Vagina (tissue), 2 donors: ENCODE measurements at regions not wholly inside any gene's neighbourhood (a gene's known extent, or its start where the extent isn't known, plus 50 kb on each side); places are given as distances from the start of the nearest gene placed in this dataset.

Source experiments
- DNase-seq, 2 donors: peaks; one replicate each; pipeline ENCODE4 v3.0.0-alpha.2; 2017; ENCODE audit errors: extremely low spot score in 2 of 2
- H3K27ac ChIP-seq: fragments of 200-600 bp; sonication (generic); one replicate; pipeline ENCODE4 v1.5.1; 2019
- H3K27me3 ChIP-seq: fragments of 200-600 bp; sonication (generic); one replicate; pipeline ENCODE4 v1.5.1; 2019
- H3K36me3 ChIP-seq, 2 donors: fragments of 200-600 bp; sonication (generic); one replicate each; pipeline ENCODE4 v1.5.1; 2017 to 2019
- H3K4me1 ChIP-seq: fragments of 200-600 bp; sonication (generic); one replicate; pipeline ENCODE4 v1.5.1; 2019
- H3K4me3 ChIP-seq, 2 donors: fragments of 200-600 bp; sonication (generic); 1 replicate in 1 of 2; 2 replicates in 1 of 2; pipeline ENCODE4 v1.5.1; 2016 to 2019
- H3K9me3 ChIP-seq: fragments of 200-600 bp; sonication (generic); one replicate; pipeline ENCODE4 v1.5.1; 2019
- CTCF ChIP-seq, 3 experiments: fragments of 450-650 bp in 2 of 3; fragments of 200-600 bp in 1 of 3; sonication (generic) in 1 of 3; IDR thresholded peaks; one replicate each; pipeline ENCODE4 v1.5.1; 2017 to 2019; ENCODE audit warnings: antibody characterized with exemption in 3 of 3, mild to moderate bottlenecking in 2 of 3, moderate library complexity in 2 of 3
- POLR2A ChIP-seq, 2 donors: fragments of 450-650 bp; IDR thresholded peaks; one replicate each; pipeline ENCODE4 v1.6.1; 2017; ENCODE audit warnings: antibody characterized with exemption in 2 of 2, mild to moderate bottlenecking in 2 of 2, moderate library complexity in 2 of 2
- POLR2AphosphoS5 ChIP-seq, 2 donors: sonication (generic); formaldehyde crosslinking; IDR thresholded peaks; one replicate each; pipeline ENCODE4 v1.9.0; 2017; ENCODE audit warnings: antibody characterized with exemption in 2 of 2, mild to moderate bottlenecking in 2 of 2, low read depth in 1 of 2; ENCODE audit not compliant: insufficient read depth in 1 of 2
- intact Hi-C: fragments of 100-400 bp; cut with DNase I; formaldehyde crosslinking; loops from one replicate; pipeline ENCODE4 v1.15.1; 2023

GRCh38 chr1:55456971-55457370 lies 241.8 kb upstream of the USP24 start:
- H3K27ac ChIP-seq: no peak overlapping the region
- no peaks in the 10 kb centered on the region for H3K27me3 ChIP-seq
- intact Hi-C loops: no loop called here
- H3K36me3 ChIP-seq: no peaks in the 10 kb centered on the region
- no peaks in the 10 kb centered on the region for H3K9me3 ChIP-seq
- H3K4me1 ChIP-seq: no peaks in the 10 kb centered on the region
- TF ChIP-seq POLR2A (IDR thresholded peaks at IDR 0.05) (no peak), POLR2AphosphoS5 (IDR thresholded peaks at IDR 0.05; ENCODE audit: insufficient read depth in 1 of 2, low read depth in 1 of 2) (no peak), CTCF (IDR thresholded peaks at IDR 0.05) (no peak)
- no peak for DNase-seq
- no peak overlapping the region for H3K4me3 ChIP-seq

GRCh38 chr1:55448261-55448660 lies 233.1 kb upstream of the USP24 start:
- Histone ChIP-seq H3K27me3 (no peaks in the 10 kb centered on the region), H3K4me3 (no peak overlapping the region), H3K27ac (no peak overlapping the region), H3K9me3 (no peaks in the 10 kb centered on the region), H3K4me1 (peaks cover 6% of the 10 kb centered on the region), H3K36me3 (no peaks in the 10 kb centered on the region)
- intact Hi-C loops: no loop called here
- DNase-seq: no peak
- TF ChIP-seq POLR2A (IDR thresholded peaks at IDR 0.05) (no peak), CTCF (IDR thresholded peaks at IDR 0.05) (no peak), POLR2AphosphoS5 (IDR thresholded peaks at IDR 0.05; ENCODE audit: insufficient read depth in 1 of 2, low read depth in 1 of 2) (no peak)

GRCh38 chr1:55447488-55447887 lies 232.3 kb upstream of the USP24 start:
- H3K27ac ChIP-seq: no peak overlapping the region
- intact Hi-C loops: no loop called here
- no peaks in the 10 kb centered on the region for H3K9me3 ChIP-seq
- H3K36me3 ChIP-seq: no peaks in the 10 kb centered on the region
- TF ChIP-seq CTCF (IDR thresholded peaks at IDR 0.05): no peak
- no peak for TF ChIP-seq POLR2A (IDR thresholded peaks at IDR 0.05)
- TF ChIP-seq POLR2AphosphoS5 (IDR thresholded peaks at IDR 0.05; ENCODE audit: insufficient read depth in 1 of 2, low read depth in 1 of 2): no peak
- DNase-seq: no peak
- H3K4me1 ChIP-seq: peaks cover 6% of the 10 kb centered on the region
- no peak overlapping the region for H3K4me3 ChIP-seq
- H3K27me3 ChIP-seq: no peaks in the 10 kb centered on the region

GRCh38 chr1:55446351-55446750 lies 231.2 kb upstream of the USP24 start:
- H3K36me3 ChIP-seq: no peaks in the 10 kb centered on the region
- no peak overlapping the region for H3K4me3 ChIP-seq
- no peaks in the 10 kb centered on the region for H3K9me3 ChIP-seq
- intact Hi-C loops: no loop called here
- H3K27ac ChIP-seq: peak overlapping the region; percentile 92
- no peak for TF ChIP-seq CTCF (IDR thresholded peaks at IDR 0.05)
- no peak for TF ChIP-seq POLR2A (IDR thresholded peaks at IDR 0.05)
- TF ChIP-seq POLR2AphosphoS5 (IDR thresholded peaks at IDR 0.05; ENCODE audit: insufficient read depth in 1 of 2, low read depth in 1 of 2): no peak
- H3K27me3 ChIP-seq: no peaks in the 10 kb centered on the region
- peaks cover 6% of the 10 kb centered on the region for H3K4me1 ChIP-seq
- DNase-seq: no peak

- Histone ChIP-seq H3K9me3 (no peaks in the 10 kb centered on the region), H3K36me3 (no peaks in the 10 kb centered on the region), H3K4me3 (no peak overlapping the region), H3K4me1 (peaks cover 6% of the 10 kb centered on the region), H3K27ac (peak overlapping the region; percentile 92), H3K27me3 (no peaks in the 10 kb centered on the region)
- TF ChIP-seq CTCF (IDR thresholded peaks at IDR 0.05): no peak
- TF ChIP-seq POLR2AphosphoS5 (IDR thresholded peaks at IDR 0.05; ENCODE audit: insufficient read depth in 1 of 2, low read depth in 1 of 2): no peak
- intact Hi-C loops: no loop called here
- no peak for DNase-seq
These were observed 230.3 kb upstream of the USP24 start for GRCh38 chr1:55445416-55445815.
